H9 (cell line): ENCODE measurements at regions not wholly inside any gene's neighbourhood (a gene's known extent, or its start where the extent isn't known, plus 50 kb on each side); places are given as distances from the start of the nearest gene placed in this dataset.

Source experiments
- DNase-seq: peaks from one replicate; pipeline ENCODE4 v3.0.0-alpha.2; 2017
- H2AFZ ChIP-seq: one replicate; pipeline ENCODE4 v1.6.1; 2013; ENCODE audit warnings: mild to moderate bottlenecking, low read length, control low read depth, moderate library complexity
- H2AK5ac ChIP-seq: 2 replicates; pipeline ENCODE4 v1.6.1; 2013; ENCODE audit warnings: low read length, control low read depth, mixed read lengths; ENCODE audit not compliant: insufficient read length
- H2BK120ac ChIP-seq: one replicate; pipeline ENCODE4 v1.6.1; 2013; ENCODE audit warnings: low read depth, mild to moderate bottlenecking, low read length, control low read depth, inconsistent platforms; ENCODE audit not compliant: poor library complexity, severe bottlenecking
- H2BK12ac ChIP-seq: 2 replicates; pipeline ENCODE4 v1.6.1; 2013; ENCODE audit warnings: low read length, control low read depth, mixed read lengths, low read depth; ENCODE audit not compliant: insufficient read length
- H2BK15ac ChIP-seq: 2 replicates; pipeline ENCODE4 v1.6.1; 2013; ENCODE audit warnings: low read depth, low read length, control low read depth
- H2BK20ac ChIP-seq: one replicate; pipeline ENCODE4 v1.6.1; 2013; ENCODE audit warnings: low read depth, mild to moderate bottlenecking, low read length, control low read depth, inconsistent platforms; ENCODE audit not compliant: poor library complexity, severe bottlenecking
- H2BK5ac ChIP-seq: 2 replicates; pipeline ENCODE4 v1.6.1; 2013; ENCODE audit warnings: low read length, control low read depth, mixed read lengths; ENCODE audit not compliant: insufficient read length
- H3K14ac ChIP-seq: 2 replicates; pipeline ENCODE4 v1.6.1; 2013; ENCODE audit warnings: low read length, control low read depth; ENCODE audit not compliant: insufficient read depth
- H3K18ac ChIP-seq: 2 replicates; pipeline ENCODE4 v1.6.1; 2013; ENCODE audit warnings: low read depth, mild to moderate bottlenecking, mixed read lengths, low read length, control low read depth; ENCODE audit not compliant: insufficient read length
- H3K23ac ChIP-seq: 2 replicates; pipeline ENCODE4 v1.6.1; 2013; ENCODE audit warnings: low read length, control low read depth, mixed read lengths, low read depth; ENCODE audit not compliant: insufficient read length
- H3K23me2 ChIP-seq: 2 replicates; pipeline ENCODE4 v1.6.1; 2013; ENCODE audit warnings: low read depth, mild to moderate bottlenecking, mixed read lengths, low read length, control low read depth; ENCODE audit not compliant: insufficient read length, poor library complexity, severe bottlenecking
- H3K27ac ChIP-seq: 2 replicates; pipeline ENCODE4 v1.5.1; 2013; ENCODE audit warnings: low read length, control low read depth, mixed read lengths, low read depth; ENCODE audit not compliant: insufficient read length
- H3K27me3 ChIP-seq: 2 replicates; pipeline ENCODE4 v1.6.1; 2013; ENCODE audit warnings: low read length, control low read depth, inconsistent platforms; ENCODE audit not compliant: insufficient read depth
- H3K4ac ChIP-seq: 2 replicates; pipeline ENCODE4 v1.6.1; 2013; ENCODE audit warnings: low read depth, mild to moderate bottlenecking, control low read depth, inconsistent platforms, low read length, moderate library complexity
- H3K4me1 ChIP-seq: 2 replicates; pipeline ENCODE4 v1.6.1; 2013; ENCODE audit warnings: low read length, control low read depth, inconsistent platforms; ENCODE audit not compliant: insufficient read depth
- H3K4me2 ChIP-seq: 2 replicates; pipeline ENCODE4 v1.6.1; 2013; ENCODE audit warnings: low read length, control low read depth, mixed read lengths; ENCODE audit not compliant: insufficient read length, insufficient read depth
- H3K56ac ChIP-seq: 2 replicates; pipeline ENCODE4 v1.6.1; 2013; ENCODE audit warnings: low read depth, mild to moderate bottlenecking, mixed read lengths, low read length, control low read depth; ENCODE audit not compliant: insufficient read length
- H3K79me1 ChIP-seq: 2 replicates; pipeline ENCODE4 v1.6.1; 2013; ENCODE audit warnings: low read depth, mild to moderate bottlenecking, moderate library complexity, low read length, control low read depth, inconsistent platforms; ENCODE audit not compliant: insufficient read depth, poor library complexity, severe bottlenecking
- H3K79me2 ChIP-seq: 2 replicates; pipeline ENCODE4 v1.6.1; 2013; ENCODE audit warnings: low read length, control low read depth, inconsistent platforms; ENCODE audit not compliant: insufficient read depth
- H3K9ac ChIP-seq: 2 replicates; pipeline ENCODE4 v1.6.1; 2013; ENCODE audit warnings: low read length, control low read depth, mixed read lengths; ENCODE audit not compliant: insufficient read length; ENCODE audit errors: extremely low read depth
- H3K9me3 ChIP-seq: one replicate; pipeline ENCODE4 v1.6.1; 2013; ENCODE audit warnings: low read depth, low read length, inconsistent platforms; ENCODE audit not compliant: control insufficient read depth
- H3T11ph ChIP-seq: one replicate; pipeline ENCODE4 v1.6.1; 2013; ENCODE audit warnings: mild to moderate bottlenecking, low read length, control low read depth, inconsistent platforms
- H4K20me1 ChIP-seq: one replicate; pipeline ENCODE4 v1.6.1; 2013; ENCODE audit not compliant: control insufficient read depth, insufficient read length, insufficient read depth
- H4K5ac ChIP-seq: 2 replicates; pipeline ENCODE4 v1.6.1; 2013; ENCODE audit warnings: low read depth, mild to moderate bottlenecking, mixed read lengths, low read length, control low read depth; ENCODE audit not compliant: insufficient read length
- H4K8ac ChIP-seq: replicated peaks from 2 replicates; pipeline ENCODE4 v1.6.1; 2013; ENCODE audit warnings: low read length, control low read depth, mixed read lengths, low read depth; ENCODE audit not compliant: insufficient read length
- H4K91ac ChIP-seq: 2 replicates; pipeline ENCODE4 v1.6.1; 2013; ENCODE audit warnings: low read depth, mild to moderate bottlenecking, moderate library complexity, mixed read lengths, low read length, control low read depth; ENCODE audit not compliant: insufficient read length
- H3K27ac Mint-ChIP-seq, 3 experiments: 2 replicates in 2 of 3; 3 replicates in 1 of 3; pipeline ENCODE4 v1.8.0; 2020 to 2021; ENCODE audit warnings: mixed read lengths in 3 of 3, mild to moderate bottlenecking in 1 of 3, moderate library complexity in 1 of 3
- H3K27me3 Mint-ChIP-seq: 2 replicates; pipeline ENCODE4 v1.8.0; 2021; ENCODE audit warnings: low read depth, mild to moderate bottlenecking, moderate library complexity, mixed read lengths
- H3K36me3 Mint-ChIP-seq, 3 experiments: 2 replicates in 2 of 3; 3 replicates in 1 of 3; pipeline ENCODE4 v1.8.0; 2020 to 2021; ENCODE audit warnings: low read depth in 3 of 3, mixed read lengths in 3 of 3; ENCODE audit not compliant: insufficient read depth in 1 of 3
- H3K4me1 Mint-ChIP-seq, 2 experiments: 2 replicates each; pipeline ENCODE4 v1.8.0; 2020; ENCODE audit warnings: mixed read lengths in 2 of 2
- H3K4me3 Mint-ChIP-seq, 2 experiments: 2 replicates in 1 of 2; 3 replicates in 1 of 2; pipeline ENCODE4 v1.8.0; 2020 to 2021; ENCODE audit warnings: mild to moderate bottlenecking in 2 of 2, mixed read lengths in 2 of 2, moderate library complexity in 1 of 2
- H3K9me3 Mint-ChIP-seq, 2 experiments: 2 replicates in 1 of 2; 3 replicates in 1 of 2; pipeline ENCODE4 v1.8.0; 2020; ENCODE audit warnings: mild to moderate bottlenecking in 2 of 2, mixed read lengths in 2 of 2, moderate library complexity in 1 of 2
- WGBS: extraction: QIAGEN DNeasy Blood & Tissue Kit; methylation state at CpG from one replicate; pipeline ENCODE4 v1.1.7; 2013; ENCODE audit warnings: missing lambda C conversion rate, low lambda C conversion rate, mixed read lengths; ENCODE audit not compliant: insufficient read length; ENCODE audit errors: extremely low coverage; 5-methylcytosine and 5-hydroxymethylcytosine counted together
- TF ChIP-seq, protein P1 (sequence below): fragments of 200-600 bp; sonication (generic); conservative IDR thresholded peaks from 3 replicates; pipeline ENCODE4 v1.8.0; 2021; ENCODE audit warnings: antibody characterized with exemption, mild to moderate bottlenecking

DNA sequence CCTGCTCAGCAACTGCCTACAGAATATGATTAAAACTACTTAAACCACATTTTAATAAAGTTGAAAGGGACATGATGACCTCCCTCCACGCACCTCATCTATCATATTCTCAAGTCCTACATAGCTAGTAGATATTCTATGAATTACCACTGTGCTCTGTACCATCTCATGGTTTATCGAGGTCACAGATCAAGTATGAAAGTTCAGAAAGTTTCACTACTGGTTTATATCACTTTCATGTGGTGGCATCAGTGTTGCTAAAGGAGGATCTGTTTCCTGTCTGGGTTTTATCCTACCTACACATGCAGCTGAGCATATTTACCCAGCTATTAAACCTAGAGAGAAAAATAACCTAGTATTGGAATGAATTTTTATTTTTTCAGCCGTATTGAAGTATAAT is 214.9 kb upstream of the MON1B start:
- DNase-seq: no peak
- TF ChIP-seq, protein P1, sequence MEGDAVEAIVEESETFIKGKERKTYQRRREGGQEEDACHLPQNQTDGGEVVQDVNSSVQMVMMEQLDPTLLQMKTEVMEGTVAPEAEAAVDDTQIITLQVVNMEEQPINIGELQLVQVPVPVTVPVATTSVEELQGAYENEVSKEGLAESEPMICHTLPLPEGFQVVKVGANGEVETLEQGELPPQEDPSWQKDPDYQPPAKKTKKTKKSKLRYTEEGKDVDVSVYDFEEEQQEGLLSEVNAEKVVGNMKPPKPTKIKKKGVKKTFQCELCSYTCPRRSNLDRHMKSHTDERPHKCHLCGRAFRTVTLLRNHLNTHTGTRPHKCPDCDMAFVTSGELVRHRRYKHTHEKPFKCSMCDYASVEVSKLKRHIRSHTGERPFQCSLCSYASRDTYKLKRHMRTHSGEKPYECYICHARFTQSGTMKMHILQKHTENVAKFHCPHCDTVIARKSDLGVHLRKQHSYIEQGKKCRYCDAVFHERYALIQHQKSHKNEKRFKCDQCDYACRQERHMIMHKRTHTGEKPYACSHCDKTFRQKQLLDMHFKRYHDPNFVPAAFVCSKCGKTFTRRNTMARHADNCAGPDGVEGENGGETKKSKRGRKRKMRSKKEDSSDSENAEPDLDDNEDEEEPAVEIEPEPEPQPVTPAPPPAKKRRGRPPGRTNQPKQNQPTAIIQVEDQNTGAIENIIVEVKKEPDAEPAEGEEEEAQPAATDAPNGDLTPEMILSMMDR: no peak
- Histone ChIP-seq H3K79me2 (no peaks in the 10 kb centered on the region), H2BK120ac (no peak overlapping the region), H3K23me2 (no peaks in the 10 kb centered on the region), H3K23ac (no peak overlapping the region), H2AFZ (no peak overlapping the region), H3K4me1 (no peaks in the 10 kb centered on the region), H3K4me2 (no peak overlapping the region), H2BK15ac (no peak overlapping the region), H2BK5ac (no peak overlapping the region), H3K56ac (no peak overlapping the region), H3T11ph (no peak overlapping the region), H4K8ac (no peak overlapping the region), H3K79me1 (no peaks in the 10 kb centered on the region), H3K9ac (no peak overlapping the region), H3K27me3 (no peaks in the 10 kb centered on the region), H3K14ac (no peak overlapping the region), H3K9me3 (no peaks in the 10 kb centered on the region), H4K20me1 (no peaks in the 10 kb centered on the region), H2BK20ac (no peak overlapping the region), H4K5ac (no peak overlapping the region), H3K18ac (no peak overlapping the region), H2AK5ac (no peak overlapping the region), H4K91ac (no peak overlapping the region), H3K27ac (no peak overlapping the region), H2BK12ac (no peak overlapping the region), H3K4ac (no peak overlapping the region)
- WGBS: no CpG with 5 or more reads among the region's 3 CpGs
- no peaks in the 10 kb centered on the region for H3K9me3 Mint-ChIP-seq
- no peaks in the 10 kb centered on the region for H3K36me3 Mint-ChIP-seq
- no peak overlapping the region for H3K27ac Mint-ChIP-seq
- H3K27me3 Mint-ChIP-seq: no peaks in the 10 kb centered on the region
- peaks cover 0 to 3% of the 10 kb centered on the region in 2 experiments; a peak in 2 of 4 replicates for H3K4me1 Mint-ChIP-seq
- no peak overlapping the region for H3K4me3 Mint-ChIP-seq
